GM12891 (cell line): ENCODE measurements at regions not wholly inside any gene's neighbourhood (a gene's known extent, or its start where the extent isn't known, plus 50 kb on each side); places are given as distances from the start of the nearest gene placed in this dataset.

Experiments used
- POLR2A ChIP-seq: IDR thresholded peaks from 2 replicates; pipeline ENCODE4 v1.6.1; 2011; ENCODE audit warnings: low read depth, low read length, control low read depth
- POLR2AphosphoS5 ChIP-seq: IDR thresholded peaks from 2 replicates; pipeline ENCODE4 v1.6.1; 2011; ENCODE audit warnings: low read depth, low read length, control low read depth

DNA sequence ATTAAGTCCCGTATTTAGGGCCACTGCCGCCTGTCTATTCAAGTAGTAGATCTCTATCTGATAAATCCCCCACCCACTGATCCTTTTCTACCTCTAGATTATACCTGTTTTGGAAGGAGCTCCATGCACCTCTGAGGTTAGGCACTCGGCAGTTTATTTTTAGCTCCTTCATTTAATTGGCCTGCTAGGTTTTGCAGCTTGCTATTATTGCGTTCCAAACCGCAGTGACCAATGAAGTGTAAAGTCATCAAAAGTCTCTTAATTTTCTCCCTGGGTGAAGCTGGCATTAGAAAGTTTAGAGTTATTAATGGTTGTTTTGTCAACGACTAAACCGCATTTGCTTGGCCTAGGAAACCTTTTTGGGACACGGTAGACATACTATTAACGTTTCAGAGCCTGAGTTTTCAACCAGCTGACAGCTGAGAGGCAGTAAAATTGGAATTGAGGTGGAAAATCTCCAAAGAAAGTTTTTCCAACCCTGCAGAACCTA lies 60.0 kb downstream of the RFPL4B start:
- TF ChIP-seq POLR2A (no peak), POLR2AphosphoS5 (no peak)
